Embryonic facial prominence (tissue), 1 donor: ENCODE measurements at regions not wholly inside any gene's neighbourhood (a gene's known extent, or its start where the extent isn't known, plus 50 kb on each side); places are given as distances from the start of the nearest gene placed in this dataset.

Source experiments
- DNase-seq: peaks from one replicate; pipeline ENCODE4 v3.0.0-alpha.2; 2016; ENCODE audit errors: extremely low spot score

- no peak for DNase-seq
Observed at GRCh38 chr5:77948476-77948875, 172.3 kb upstream of the TBCA start.

DNA sequence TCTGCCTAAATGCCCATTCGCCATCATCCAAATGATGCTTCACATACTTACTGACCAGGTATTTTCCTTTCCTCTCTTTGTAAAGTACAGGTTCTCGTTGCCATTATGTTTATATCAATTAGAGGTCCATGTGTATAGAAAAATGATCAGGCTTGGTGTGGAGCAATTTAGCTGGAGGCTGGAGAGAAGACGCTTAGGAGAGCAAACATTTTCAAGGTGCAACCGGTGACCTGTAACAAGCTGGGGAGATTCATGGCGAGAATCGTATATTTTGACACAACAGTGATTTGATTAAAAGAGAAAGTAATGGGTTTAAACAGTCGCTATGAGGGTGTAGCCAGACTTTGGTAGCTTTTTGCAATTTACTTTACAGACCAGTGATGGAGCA is 170.9 kb upstream of the TBCA start:
- DNase-seq, result no peak

DNA sequence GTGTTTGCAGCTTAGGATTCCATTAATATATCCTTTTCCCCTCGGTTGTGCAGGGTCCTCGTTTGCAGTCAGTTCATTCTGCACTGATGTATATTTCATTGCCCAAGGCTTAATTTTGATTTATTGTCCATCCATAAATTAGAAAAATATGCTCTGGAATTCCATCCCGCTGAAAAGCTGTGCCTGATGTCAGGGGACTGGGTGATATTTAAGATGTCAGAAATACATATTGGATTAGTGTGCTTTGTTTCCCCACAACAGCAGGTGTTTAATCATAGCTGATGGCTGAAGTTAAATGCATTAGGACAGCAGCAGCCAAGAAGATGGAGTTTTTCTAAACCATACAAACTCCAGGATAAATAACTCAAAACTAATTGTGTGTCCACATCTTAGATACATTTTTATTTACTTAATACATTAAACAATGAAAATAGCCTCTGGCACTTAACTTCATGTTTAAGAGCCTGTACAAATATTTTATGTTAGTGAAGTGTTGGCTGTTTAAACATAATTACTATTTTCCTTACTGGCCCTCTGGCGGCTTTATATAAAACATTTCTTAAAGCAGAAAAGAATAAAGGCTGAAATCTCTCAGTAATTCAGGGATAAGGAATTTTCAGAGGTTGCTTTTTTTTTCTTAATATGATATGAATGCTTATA is 170.4 kb upstream of the TBCA start:
- no peak for DNase-seq

GRCh38 chr5:77945874-77946273 is 169.7 kb upstream of the TBCA start:
- no peak for DNase-seq

- DNase-seq, result no peak
Observed at GRCh38 chr5:77944757-77945340, 168.7 kb upstream of the TBCA start.

- no peak for DNase-seq
Observed at GRCh38 chr5:77943851-77944250, 167.7 kb upstream of the TBCA start.

DNA sequence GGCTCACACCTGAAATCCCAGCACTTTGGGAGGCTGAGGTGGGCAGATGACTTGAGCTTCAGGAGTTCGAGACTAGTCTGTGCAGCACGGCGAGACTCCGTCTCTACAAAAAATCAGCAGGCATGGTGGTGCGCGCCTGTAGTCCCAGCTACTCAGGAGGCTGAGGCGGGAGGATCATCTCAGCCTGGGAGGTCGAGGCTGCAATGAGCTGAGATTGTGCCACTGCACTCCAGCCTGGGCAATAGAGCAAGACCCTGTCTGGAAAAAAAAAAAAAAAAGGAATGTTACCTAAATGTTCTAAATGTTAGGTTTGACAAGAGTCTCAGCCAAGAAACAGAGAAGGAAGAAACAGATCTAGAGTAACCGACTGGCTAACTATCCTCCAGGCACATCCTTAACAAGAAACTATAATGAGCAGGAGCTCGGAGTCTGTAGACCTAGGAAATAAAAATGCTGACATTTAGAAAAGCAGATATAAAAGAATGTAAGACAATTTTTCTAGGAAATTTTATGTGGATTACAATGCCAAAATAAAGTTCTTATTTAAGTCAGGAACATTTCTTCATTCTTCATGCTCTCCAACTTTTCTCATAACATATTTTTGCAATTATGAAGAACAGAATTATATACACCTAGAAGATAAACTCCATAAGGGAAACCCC is 166.6 kb upstream of the TBCA start:
- no peak for DNase-seq

- no peak for DNase-seq
Observed at GRCh38 chr5:77937015-77937908, 161.1 kb upstream of the TBCA start.

- DNase-seq, result no peak
Observed at GRCh38 chr5:77936365-77936693, 160.2 kb upstream of the TBCA start.

DNA sequence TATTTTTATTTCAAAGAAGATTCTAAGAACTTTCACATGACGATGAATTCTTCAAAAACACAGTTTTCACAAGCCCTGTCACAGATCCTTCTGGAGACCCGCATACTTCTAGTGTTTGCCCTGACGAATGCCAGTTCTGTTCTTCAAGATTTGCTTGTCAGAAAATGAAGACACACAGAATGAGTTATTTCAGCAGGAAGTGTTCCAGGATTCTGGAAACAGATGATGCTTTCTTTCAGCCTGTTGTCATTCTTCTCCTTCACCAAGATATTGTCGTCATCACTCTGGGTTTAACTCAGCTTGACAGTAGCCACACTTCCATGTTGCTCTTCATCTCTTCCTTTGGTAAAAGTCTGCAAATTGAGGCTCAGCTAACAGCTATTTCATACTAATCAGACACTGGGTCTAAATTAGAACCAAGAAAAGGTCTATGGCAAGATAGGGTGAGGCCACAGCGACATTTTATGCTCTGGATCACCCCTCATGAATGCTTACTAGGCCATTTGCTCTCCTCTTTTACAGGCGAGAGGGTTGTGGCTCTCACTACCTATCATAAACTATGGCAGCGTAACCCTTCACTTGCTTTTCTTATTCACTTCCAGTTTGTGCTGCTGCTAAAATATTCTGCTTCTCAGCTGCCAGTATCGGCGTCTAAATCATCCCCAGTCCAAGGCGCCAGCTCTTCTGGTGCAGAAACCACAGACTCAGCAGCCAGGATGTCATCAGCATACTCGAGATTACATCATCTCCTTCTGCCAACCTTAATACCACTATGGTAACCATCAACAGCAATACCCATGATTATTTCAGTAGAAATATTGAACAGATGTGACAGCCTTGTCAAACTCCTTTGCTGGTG is 159.6 kb upstream of the TBCA start:
- DNase-seq, result no peak

DNA sequence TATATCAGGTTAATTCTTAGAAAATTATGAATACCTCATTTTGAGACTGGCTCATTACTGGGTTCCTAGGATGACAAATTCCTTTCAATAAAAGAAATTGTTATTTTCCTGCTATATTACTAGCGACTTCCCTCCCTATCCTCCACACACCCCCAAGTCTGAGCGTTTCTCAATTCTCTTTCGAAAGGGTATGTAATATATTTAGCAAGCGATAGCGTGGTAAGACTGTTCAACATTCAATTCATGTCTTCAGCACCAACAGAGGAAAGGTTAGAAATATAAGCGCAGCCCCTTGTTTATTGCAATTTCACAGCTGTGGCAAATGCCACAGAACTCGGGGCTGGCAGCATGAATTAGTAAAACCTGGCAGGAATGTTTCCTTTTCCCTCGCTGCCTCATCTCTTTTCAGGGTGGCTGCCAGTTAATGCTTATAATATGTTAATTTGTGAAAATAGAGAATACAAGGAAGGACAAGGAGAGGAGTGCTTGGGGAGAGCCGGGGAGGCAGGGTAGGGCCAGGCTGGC is 152.7 kb upstream of the TBCA start:
- DNase-seq, result no peak

- no peak for DNase-seq
Observed at GRCh38 chr5:77926337-77926736, 150.2 kb upstream of the TBCA start.

DNA sequence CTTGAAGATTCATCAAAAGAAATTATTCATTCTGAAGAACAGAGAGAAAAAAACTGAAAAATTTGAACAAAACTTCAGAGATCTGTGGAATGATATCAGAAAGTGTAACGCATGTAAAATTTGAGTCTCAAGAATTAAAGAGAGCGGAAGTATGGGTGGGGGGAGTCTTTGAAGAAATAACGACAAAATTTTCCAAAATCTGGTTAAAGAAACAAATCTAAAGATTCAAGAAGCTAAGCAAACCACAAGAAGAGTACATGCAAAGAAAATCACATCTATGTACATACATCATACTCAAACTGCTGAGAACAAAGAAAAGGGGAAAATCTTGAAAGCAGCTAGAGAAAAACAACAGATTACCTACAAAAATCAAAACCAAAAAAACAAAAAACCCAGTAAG is 149.4 kb upstream of the TBCA start:
- no peak for DNase-seq

- no peak for DNase-seq
Observed at GRCh38 chr5:77924081-77924480, 147.9 kb upstream of the TBCA start.

DNA sequence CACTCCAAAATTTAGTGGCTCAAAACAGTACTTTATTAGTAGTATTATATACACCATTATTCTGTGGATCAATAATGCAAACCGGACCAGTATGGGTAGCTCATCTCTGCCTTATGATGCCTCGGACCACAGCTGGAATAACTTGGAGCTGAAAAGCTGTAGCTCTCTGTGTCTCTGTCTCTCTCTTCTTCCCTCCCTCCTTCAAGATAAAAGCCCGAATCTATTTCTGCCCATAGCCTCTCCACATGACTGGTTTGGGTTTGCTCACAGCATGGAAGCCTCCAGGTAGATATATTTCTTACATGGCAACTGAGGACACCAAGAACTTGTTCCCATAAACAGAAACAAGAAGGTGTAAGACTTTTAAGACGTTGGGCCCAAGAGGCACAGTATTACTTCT is 147.5 kb upstream of the TBCA start:
- no peak for DNase-seq

GRCh38 chr5:77921094-77921768 is 145.1 kb upstream of the TBCA start:
- no peak for DNase-seq

- DNase-seq, result no peak
Observed at GRCh38 chr5:77920359-77921058, 144.4 kb upstream of the TBCA start.

- no peak for DNase-seq
Observed at GRCh38 chr5:77915346-77915745, 139.2 kb upstream of the TBCA start.

- no peak for DNase-seq
Observed at GRCh38 chr5:77912721-77913120, 136.6 kb upstream of the TBCA start.

DNA sequence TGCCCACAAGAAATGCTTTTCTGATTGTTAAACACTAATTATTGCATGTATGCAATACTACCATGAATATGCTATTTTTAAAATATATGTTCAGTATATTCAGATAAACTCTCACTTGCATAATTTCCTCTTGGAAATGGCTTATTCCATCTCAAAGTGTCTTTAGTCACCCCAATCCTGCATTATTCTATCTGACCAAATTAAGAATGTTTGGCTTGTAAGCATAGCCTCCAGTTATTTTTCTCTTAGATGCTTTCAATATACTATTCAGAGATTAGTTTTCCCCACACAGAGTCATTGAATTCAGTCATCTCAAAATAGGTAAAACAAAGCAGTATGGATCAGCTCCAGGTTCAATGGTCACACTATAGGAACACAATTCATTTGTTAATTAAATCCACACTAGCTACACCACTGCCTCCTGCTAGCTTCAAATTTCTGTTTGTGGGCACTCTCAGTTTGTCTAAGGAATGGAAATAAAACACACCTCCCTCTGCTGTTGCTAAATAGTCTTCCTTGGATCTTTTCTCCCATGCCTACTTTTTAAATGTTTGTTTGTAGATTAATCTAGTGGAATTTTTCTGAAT is 134.6 kb upstream of the TBCA start:
- DNase-seq, result no peak
